Vagina (tissue), 2 donors: ENCODE measurements at regions not wholly inside any gene's neighbourhood (a gene's known extent, or its start where the extent isn't known, plus 50 kb on each side); places are given as distances from the start of the nearest gene placed in this dataset.

Source experiments
- CTCF ChIP-seq, 3 experiments: fragments of 450-650 bp in 2 of 3; fragments of 200-600 bp in 1 of 3; sonication (generic) in 1 of 3; IDR thresholded peaks; one replicate each; pipeline ENCODE4 v1.5.1; 2017 to 2019; ENCODE audit warnings: antibody characterized with exemption in 3 of 3, mild to moderate bottlenecking in 2 of 3, moderate library complexity in 2 of 3
- POLR2A ChIP-seq, 2 donors: fragments of 450-650 bp; IDR thresholded peaks; one replicate each; pipeline ENCODE4 v1.6.1; 2017; ENCODE audit warnings: antibody characterized with exemption in 2 of 2, mild to moderate bottlenecking in 2 of 2, moderate library complexity in 2 of 2
- POLR2AphosphoS5 ChIP-seq, 2 donors: sonication (generic); formaldehyde crosslinking; IDR thresholded peaks; one replicate each; pipeline ENCODE4 v1.9.0; 2017; ENCODE audit warnings: antibody characterized with exemption in 2 of 2, mild to moderate bottlenecking in 2 of 2, low read depth in 1 of 2; ENCODE audit not compliant: insufficient read depth in 1 of 2

GRCh38 chr9:105975886-105976645 is 281.7 kb downstream of the TMEM38B start:
- TF ChIP-seq CTCF (IDR thresholded peaks at IDR 0.05) (no peak), POLR2AphosphoS5 (IDR thresholded peaks at IDR 0.05; ENCODE audit: insufficient read depth in 1 of 2, low read depth in 1 of 2) (no peak), POLR2A (IDR thresholded peaks at IDR 0.05) (no peak)
